Left kidney (tissue), 1 donor: ENCODE measurements at regions not wholly inside any gene's neighbourhood (a gene's known extent, or its start where the extent isn't known, plus 50 kb on each side); places are given as distances from the start of the nearest gene placed in this dataset.

Experiments used
- DNase-seq: peaks from one replicate; pipeline ENCODE4 v3.0.0-alpha.2; 2013

- DNase-seq, result no peak
Measured at GRCh38 chr3:72154391-72155335, 369.7 kb upstream of the PROK2 start.

- no peak for DNase-seq
Measured at GRCh38 chr3:72153477-72154314, 368.7 kb upstream of the PROK2 start.

GRCh38 chr3:72152551-72153476 is 367.9 kb upstream of the PROK2 start:
- DNase-seq, result no peak

- DNase-seq, result no peak
Measured at GRCh38 chr3:72151465-72152238, 366.7 kb upstream of the PROK2 start.

- DNase-seq, result no peak
Measured at GRCh38 chr3:72150634-72151412, 365.9 kb upstream of the PROK2 start.

- no peak for DNase-seq
Measured at GRCh38 chr3:72149645-72150300, 364.8 kb upstream of the PROK2 start.

GRCh38 chr3:72147600-72147999 is 362.7 kb upstream of the PROK2 start:
- DNase-seq, result no peak

GRCh38 chr3:72145506-72146380 is 360.8 kb upstream of the PROK2 start:
- DNase-seq, result no peak

GRCh38 chr3:72144773-72145505 is 360.0 kb upstream of the PROK2 start:
- DNase-seq, result no peak

- no peak for DNase-seq
Measured at GRCh38 chr3:72143966-72144717, 359.2 kb upstream of the PROK2 start.

- DNase-seq, result no peak
Measured at GRCh38 chr3:72143322-72143721, 358.4 kb upstream of the PROK2 start.

GRCh38 chr3:72142028-72142427 is 357.1 kb upstream of the PROK2 start:
- no peak for DNase-seq

- DNase-seq, result no peak
Measured at GRCh38 chr3:72141264-72141663, 356.3 kb upstream of the PROK2 start.

- no peak for DNase-seq
Measured at GRCh38 chr3:72139316-72139715, 354.4 kb upstream of the PROK2 start.

GRCh38 chr3:72137865-72138861 is 353.2 kb upstream of the PROK2 start:
- DNase-seq, result no peak

- no peak for DNase-seq
Measured at GRCh38 chr3:72135636-72136035, 350.7 kb upstream of the PROK2 start.
